ENCODE measurements at regions not wholly inside any gene's neighbourhood (a gene's known extent, or its start where the extent isn't known, plus 50 kb on each side); places are given as distances from the start of the nearest gene placed in this dataset.

DNA sequence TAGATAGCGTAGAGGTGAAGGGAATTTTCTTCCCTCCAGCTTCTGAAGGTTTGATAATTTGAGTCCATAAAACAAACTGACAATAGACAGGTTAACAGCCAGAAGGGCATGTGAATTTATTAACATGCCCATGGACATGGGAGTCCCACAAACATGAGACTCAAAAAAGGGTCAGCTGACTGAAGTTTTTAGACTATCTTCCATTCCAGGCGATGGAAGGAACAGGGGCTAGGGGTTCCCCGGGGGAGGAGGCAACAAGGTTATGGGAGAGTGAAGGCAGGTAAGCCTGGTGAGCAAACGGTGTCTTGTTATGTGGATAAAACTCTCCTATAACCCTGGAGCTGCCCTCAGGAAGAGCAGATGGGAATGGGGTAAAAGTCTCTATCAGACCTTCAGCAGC, 81.5 kb upstream of the SORBS2 start (continued):
- TF ChIP-seq EGR1 (IDR thresholded peaks at IDR 0.05; ENCODE audit: borderline replicate concordance, low read depth, low read length): no peak
- TF ChIP-seq POLR2A (IDR thresholded peaks at IDR 0.05; ENCODE audit: control extremely low read depth in 1 of 2, low read depth in 2 of 2, low read length in 2 of 2): no peak

All from H1 (cell line).